Stimulated activated CD4-positive, alpha-beta T cell treated with anti-CD3 and anti-CD28 coated beads, Interleukin-12 subunit alpha, Interleukin-12 subunit beta, amount 100 ng/mL, for 24 hours (primary cell): ENCODE measurements at regions not wholly inside any gene's neighbourhood (a gene's known extent, or its start where the extent isn't known, plus 50 kb on each side); places are given as distances from the start of the nearest gene placed in this dataset.

ENCODE experiments used
- DNase-seq, 2 experiments: peaks; one replicate each; pipeline ENCODE4 v3.0.0-alpha.2; 2020; ENCODE audit warnings: low read depth in 2 of 2

DNA sequence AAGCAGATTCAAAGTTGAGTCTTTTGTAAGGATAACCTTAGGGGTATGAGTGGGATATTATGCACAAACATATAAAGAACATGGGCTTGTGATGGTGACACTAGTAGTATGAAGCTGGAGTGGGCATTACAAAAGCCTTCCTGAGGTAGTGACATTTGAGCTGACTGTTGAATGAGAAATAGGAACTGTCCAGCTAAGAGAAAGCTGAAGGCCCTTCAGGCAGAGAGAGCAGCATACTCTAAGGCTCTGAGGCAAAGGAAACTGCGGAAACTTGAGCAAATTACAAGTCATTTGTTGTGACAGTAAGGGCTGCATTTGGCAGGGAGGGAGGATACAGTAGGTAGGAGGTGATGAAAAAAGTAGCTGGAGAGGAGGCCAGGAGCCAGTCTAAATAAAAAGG is 190.7 kb upstream of the CD96 start:
- no peak for DNase-seq

DNA sequence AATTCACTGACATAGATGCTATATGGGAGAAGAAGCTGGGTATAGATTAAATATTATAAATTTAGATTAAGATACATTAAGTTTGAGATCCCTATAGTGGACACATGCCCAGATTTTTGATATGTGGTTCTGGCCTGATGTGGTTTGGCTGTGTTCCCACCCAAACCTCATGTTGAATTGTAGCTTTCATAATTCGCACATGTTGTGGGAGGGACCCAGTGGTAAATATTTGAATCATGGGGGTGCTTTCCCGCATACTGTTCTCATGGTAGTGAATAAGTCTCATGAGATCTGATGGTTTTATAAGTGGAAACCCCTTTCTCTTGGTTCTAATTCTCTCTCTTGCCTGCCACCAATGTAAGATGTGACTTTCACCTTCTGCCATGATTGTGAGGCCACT is 189.4 kb upstream of the CD96 start:
- DNase-seq: no peak

DNA sequence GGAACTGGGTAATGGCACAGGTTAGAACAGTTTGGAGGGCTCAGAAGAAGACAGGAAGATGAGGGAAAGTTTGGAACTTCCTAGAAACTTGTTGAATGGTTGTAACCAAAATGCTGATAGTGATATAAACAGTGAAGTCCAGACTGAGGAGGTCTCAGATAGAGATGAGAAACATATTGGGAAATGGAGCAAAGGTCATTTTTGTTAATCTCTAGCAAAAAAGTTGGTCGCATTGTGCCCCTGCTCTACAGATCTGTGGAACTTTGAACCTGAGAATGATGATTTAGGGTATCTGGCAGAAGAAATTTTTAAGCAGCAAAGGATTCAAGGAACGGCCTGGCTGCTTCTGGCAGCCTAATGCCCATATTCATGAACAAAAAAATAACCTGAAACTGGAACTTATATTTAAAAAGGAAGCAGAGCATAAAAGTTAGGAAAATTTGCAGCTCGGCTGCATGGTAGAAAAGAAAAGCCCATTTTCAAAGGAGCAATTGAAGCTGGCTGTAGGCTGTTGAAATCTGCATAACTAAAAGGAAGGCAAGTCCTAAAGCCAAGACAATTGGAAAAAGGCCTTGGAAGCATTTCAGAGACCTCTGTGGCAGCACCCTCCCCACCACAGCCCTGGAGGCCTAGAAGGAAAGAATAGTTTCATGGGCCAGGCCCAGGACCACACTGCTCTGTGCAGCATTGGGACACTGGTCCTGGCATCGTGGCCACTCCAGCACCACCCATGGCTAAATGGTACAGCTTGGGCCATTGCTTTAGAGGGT is 182.6 kb upstream of the CD96 start:
- no peak for DNase-seq

DNA sequence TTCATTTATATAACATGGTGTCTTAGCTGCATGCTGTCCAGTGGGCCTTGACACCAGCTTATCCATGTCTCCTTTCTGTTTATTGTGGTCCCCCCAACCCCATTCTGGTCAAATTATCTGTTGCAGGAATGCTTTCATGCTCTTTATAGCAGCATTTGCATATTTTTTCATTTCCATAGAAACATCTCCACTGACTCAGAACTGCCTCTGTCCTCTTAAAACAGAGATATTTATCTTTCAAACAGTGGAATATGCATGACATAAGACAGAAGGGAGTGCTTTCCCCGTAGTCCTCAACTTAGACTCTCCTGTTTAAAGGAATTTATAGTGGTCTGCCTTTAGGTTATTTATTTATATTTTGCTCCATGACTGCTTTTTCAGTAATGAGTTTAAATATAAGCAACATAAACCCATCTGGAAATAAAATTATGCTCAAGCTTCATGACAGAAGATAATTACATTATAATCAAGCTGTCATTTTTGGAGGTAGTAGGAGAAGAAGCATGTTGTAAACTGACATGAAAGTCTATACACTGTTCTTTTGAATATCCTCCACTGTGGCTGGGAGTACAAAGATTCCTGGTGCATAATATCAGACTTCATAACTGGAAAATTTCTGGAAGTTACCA is 179.5 kb upstream of the CD96 start:
- no peak for DNase-seq

DNA sequence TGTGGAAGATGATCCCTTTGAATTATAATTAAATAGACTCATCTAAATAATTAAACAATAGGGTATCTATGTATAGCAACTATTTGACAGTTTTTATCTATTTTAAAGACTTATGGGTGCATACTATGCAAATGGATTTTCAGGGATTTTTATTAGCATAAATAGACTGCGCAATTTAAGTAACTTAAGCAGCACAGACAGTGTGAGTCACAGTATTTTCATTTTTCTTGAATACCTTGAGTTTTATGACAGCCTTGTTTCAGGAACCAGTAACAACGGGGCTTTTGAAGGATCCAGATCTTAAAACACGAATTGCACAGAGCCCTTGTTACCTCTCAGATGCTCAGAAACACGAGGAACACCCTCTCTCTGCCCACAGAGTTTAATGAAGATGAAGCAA is 175.5 kb upstream of the CD96 start:
- DNase-seq: no peak

DNA sequence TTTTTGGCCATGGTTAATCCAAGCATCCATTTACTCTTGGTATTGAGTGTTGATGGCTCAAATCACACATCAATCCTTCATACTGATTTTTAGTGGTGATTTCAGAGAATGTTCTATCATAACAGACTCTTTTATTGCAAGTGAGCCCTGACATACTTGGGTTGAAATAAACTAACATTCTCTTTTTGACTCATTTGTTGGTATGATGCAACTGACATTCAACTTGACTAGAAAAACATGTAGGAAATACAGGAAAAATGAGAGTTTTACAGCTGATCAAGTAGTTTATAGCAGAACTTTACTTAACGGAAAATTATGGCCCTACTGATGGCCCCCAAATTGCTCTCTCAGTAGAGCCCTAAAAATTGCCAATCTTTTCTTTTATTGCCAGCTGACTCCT is 173.9 kb upstream of the CD96 start:
- no peak for DNase-seq

DNA sequence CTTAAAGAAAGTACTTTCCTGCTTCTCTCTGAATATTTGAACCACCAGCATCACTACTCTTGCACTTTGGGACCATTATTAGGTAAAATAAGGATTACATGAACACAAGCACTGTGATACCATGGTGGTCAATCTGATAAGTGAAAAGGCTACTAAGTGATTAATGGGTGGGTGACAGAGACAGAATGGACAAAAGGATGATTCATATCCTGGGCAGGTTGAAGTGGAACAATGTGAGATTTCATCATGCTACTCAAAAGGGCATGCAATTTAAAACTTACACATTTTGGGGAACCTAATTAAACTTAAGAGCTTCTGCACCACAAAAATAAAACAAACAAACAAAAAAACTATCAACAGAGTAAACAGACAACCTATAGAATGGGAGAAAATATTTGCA is 172.0 kb upstream of the CD96 start:
- no peak for DNase-seq

- DNase-seq: no peak
Measured at GRCh38 chr3:111373239-111373638, 168.8 kb upstream of the CD96 start.

DNA sequence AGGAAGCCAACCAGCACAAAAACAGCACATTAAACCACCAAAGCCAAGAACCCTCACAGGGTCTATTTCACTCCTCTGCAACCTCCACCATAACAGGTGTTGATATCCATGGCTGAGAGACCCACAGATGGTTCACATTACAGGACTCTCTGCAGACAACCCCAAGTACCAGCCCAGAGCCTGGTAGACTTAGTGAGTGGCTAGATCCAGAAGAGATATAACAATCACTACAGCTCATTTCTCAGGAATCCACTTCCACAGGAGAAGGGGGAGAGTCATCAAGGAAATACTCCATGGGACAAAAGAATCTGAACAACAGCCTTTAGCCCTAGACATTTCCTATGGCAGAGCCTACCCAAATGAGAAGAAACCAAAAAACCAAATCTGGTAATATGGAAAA is 168.1 kb upstream of the CD96 start:
- DNase-seq: no peak

DNA sequence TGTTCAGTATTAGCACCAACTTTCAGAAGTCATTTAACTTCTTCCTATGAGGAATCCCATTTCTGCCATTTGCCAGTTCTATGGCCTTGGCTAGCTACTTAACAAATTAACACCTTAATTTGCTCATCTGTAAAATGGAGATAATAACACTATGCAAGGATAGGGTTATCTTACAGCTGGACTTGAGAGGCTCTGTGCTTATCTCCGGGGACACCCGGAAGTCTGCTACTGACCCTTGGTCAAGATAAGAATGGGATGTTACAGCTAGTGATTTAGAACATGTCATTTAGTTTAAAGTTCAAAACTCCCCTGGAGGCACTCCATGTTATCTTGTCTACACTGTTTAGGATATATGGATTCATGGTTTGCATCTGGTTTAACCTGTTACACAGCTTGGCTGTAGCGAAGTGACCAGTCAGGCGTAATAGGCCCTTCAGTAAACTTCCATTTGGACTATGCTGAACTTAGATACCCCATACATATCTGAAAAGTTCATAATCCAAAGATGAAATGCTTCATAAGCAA is 156.0 kb upstream of the CD96 start:
- DNase-seq: no peak

GRCh38 chr3:111392894-111393398 is 149.1 kb upstream of the CD96 start:
- DNase-seq: no peak

GRCh38 chr3:111412656-111413055 is 129.3 kb upstream of the CD96 start:
- no peak for DNase-seq

- no peak for DNase-seq
Measured at GRCh38 chr3:111414531-111414930, 127.5 kb upstream of the CD96 start.

DNA sequence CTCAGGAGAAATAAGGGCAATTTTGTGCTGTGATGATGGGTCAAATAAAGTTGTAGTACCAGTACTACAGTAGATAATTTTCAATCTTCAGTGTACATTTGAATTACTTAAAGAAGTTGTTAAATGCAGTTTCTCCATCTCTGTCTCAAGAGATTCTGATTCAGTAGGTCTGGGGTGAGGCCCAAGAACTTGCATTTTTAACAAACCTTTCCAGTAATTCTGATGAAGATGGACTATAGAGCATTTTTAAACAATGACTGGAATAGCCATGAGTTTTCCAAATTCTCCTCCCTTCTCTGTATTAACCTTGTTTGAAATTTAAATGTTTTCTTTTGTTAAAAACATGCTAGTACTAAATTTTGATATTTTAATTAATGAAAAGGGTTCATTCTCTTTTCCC is 127.0 kb upstream of the CD96 start:
- DNase-seq: no peak

DNA sequence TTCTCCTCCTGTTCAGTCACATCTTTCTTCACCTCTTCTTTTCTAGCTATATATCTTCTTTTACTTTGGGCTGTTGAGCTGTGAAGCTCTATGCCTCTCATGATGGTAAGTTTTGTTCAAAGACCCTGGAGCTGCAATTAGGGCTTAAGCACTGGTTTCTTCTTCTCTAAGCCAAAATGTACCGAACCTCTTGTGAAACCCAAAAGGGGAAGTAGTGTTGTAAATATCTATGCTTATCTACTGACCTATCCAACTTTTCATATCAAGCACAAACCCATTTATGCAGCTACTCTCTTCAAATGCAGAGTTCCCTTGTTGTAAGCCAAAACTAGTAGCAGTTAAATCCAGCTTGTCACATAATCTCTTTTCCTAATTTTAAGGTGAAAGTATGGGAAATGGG is 123.6 kb upstream of the CD96 start:
- no peak for DNase-seq

GRCh38 chr3:111428301-111428700 is 113.7 kb upstream of the CD96 start:
- DNase-seq: no peak

GRCh38 chr3:111434941-111435622 is 106.9 kb upstream of the CD96 start:
- no peak for DNase-seq

DNA sequence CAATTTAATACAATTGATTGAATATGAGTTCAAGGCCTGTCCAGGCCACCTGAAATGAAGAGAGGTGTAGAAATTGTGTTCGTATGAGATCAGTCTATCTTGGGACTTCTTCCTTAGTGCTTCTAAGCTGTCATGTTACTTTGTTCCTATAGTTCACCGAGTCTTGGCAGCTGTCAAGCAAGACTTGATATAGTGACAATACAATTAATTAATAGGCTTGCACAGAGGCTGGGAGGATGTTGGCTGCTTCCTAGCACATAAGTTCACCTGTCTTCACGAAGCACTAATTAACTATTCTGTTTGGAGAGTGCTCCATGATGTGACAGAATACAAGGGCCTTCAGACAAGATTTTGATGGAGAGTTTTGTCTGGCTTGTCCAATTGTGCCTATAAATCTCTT is 103.7 kb upstream of the CD96 start:
- no peak for DNase-seq

DNA sequence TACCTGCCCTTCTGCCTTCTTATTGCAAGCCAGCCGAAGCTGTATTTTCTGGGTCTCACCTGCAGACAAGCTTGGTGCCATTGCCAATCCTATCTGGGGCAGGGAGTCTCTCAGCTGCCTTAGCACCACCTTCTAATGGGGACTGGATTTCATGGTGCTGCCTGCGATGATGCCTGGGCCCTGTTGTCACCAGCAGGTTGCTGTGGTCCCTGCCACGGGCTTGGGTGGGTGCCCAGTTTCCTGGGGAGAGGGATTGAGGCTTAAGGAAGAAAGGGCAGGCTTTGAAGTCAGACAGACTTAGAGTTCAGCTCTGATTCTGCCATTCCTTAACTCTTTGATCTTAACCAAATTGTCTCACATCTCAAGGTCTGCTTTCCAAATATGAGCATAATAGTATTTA is 87.4 kb upstream of the CD96 start:
- no peak for DNase-seq

DNA sequence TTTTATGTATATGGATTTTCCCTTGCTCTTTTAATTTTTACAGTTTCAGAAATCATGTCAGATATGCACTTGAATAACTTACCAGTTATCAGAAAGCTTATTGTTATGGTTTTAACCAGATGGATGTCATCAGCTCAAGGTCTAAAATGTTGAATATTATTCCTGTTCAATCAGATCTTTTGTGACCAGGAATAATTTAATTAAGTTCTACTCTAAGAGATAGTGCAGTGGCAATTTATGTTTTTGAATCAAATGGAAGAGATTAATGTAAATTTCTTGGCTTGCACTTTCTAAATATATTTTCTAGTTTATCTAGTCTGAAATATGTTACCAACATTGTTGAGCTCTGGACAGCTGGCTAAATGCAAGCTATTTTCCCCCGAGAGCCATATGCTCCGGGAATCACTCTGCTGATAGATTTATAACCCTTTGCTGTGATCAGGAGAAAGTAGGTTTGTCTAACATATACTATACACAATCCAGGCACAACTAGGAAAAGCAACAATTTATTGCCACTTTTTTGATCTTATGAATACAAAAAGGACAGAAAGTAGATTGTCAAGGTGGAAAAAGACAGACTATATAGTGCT is 76.8 kb upstream of the CD96 start:
- no peak for DNase-seq

DNA sequence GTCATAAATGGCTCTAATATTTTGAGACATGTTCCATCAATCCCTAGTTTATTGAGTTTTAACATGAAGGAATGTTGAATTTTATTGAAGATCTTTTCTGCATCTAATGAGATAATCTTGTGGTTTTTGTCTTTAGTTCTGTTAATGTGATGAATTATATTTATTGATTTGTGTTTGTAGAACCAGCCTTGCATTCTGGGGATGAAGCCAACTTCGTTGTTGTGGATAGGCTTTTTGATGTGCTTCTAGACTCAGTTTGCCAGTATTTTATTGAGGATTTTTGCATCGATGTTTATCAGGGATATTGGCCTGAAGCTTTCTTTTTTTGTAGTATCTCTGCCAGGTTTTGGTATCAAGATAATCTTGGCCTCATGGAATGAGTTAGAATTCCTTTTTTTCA is 72.0 kb upstream of the CD96 start:
- no peak for DNase-seq

DNA sequence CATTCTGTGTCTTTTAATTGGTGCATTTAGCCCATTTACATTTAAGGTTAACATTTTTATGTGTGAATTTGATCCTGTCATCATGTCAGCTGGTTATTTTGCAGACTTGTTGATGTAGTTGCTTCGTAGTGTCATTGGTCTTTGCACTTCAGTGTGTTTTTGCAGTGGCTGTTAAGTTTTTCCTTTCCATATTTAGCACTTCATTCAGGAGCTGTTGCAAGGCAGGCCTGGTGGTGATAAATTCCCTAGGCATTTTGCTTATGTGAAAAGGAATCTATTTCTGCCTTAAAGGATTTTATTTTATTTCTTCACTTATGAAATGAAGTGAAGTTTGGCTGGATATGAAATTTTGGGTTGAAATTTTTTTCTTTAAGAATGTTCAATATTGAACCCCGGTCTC is 70.2 kb upstream of the CD96 start:
- DNase-seq: no peak
